SKM-1 (cell line): ENCODE measurements at regions not wholly inside any gene's neighbourhood (a gene's known extent, or its start where the extent isn't known, plus 50 kb on each side); places are given as distances from the start of the nearest gene placed in this dataset.
"Not testable (repeated sequence)": the region's sequence is repeated elsewhere in the genome, so short reads cannot be mapped to it uniquely, and the experiment has no call there.

Experiments
- DNase-seq: peaks from one replicate; lab custom pipeline; 2025; ENCODE audit not compliant: unreplicated experiment; lab: John Stamatoyannopoulos, UW

DNA sequence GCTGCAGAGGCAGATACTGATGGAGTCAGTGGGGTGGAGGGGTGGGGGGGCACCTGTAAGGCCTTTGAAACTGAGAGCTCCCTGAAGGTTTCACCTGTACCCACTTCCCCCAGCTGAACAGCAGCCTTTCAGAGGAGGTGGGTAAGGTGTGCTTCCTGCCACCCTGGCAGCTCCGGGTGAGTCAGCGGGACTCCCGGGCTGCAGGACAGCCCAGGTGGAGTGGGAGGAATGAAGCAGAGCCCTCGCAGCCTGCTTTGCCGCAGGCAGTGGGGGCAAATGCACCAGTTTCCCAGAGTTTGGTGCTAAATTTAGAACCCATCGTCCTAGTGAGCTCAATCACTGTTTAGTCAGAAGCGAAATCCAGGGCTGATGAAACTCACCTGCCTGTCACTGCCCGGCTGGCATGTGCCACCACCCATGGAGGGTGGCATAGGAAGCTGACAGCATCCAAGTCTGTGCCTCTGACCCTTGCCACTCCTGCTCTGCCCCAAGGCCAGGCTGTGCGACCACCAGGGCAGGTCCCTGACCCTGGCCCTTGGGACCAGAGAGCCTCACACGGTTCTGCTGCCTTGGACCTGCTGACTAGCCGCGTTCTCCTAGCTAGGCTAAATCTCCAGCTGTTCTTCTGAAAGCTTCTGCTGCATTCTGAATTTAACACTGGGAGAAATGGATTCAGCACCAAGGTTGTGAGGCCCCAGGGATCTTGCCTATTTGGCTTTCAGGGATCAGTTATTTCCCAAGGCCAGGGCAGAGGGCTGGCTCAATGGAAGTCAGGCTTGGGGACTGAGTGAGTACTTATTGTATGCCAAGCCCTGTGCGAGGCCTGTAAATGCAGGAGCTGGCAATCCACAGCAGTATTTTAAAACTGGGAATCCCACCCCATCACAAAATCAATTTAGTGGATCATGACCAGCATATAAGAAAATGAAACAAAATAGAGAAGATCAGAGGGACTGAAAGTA, 67.3 kb upstream of the RASGRF1 start:
- no peak for DNase-seq

DNA sequence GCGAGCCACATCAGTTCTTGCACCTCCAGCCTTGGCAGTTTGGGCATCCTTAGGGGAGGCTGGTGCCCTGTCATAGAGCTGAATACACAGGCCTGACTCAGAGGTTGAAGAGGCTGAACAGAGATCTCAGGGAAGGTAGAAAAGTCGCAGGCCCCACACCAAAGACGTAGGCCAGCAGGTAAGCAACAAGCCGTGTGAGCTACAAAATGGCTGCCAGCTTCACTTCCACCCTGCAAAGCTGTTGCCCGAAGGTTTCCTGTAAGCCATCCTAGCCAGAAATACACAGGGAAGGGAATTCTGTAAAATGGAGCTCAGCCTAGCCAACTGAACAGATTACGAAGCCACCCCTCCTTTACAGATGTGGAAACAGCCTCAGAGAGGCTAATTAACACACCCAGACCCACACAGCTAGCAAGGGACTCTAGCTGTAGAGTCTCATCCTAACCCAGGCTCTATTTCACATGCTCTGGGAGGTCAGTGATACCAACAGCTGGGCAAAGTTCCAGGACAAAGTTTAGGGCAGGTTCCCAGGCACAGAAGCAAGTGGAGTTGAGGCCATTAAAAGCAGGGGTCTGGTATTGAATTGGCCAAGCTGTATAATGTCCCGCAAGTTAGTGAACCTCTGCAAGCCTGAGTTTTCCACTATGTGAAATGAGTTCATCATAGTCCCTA, 66.3 kb upstream of the RASGRF1 start:
- DNase-seq = no peak

DNA sequence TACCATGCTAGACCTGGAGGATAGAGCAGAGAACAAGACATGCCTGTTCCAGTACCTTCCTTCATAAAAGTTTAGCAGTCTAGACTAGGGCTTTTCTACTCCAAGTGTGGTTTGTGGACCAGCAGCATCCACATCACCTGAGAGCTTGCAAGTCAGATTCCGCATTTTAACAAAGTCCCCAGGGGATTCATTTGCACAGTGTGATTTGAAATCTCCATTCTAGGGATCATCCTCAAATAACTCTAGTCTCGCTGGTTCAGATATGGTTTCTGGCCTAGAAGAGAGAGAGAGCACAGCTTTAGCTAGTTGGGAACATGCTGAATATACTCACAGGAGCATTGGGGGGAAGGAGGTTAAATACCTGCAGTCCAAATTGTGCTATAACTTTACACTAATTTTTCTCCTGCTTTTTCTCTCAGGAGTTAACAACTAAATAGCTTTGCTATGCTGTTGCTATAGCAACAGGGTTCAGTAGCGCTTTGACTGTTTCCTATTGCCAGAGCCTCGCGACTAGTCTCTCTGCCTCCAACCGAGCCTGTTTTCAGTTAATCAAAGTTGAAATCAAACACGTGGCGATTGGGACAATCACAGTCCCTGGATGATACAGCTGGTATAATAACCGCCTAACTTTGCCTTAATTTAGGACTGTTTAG, 64.0 kb upstream of the RASGRF1 start:
- no peak for DNase-seq

DNA sequence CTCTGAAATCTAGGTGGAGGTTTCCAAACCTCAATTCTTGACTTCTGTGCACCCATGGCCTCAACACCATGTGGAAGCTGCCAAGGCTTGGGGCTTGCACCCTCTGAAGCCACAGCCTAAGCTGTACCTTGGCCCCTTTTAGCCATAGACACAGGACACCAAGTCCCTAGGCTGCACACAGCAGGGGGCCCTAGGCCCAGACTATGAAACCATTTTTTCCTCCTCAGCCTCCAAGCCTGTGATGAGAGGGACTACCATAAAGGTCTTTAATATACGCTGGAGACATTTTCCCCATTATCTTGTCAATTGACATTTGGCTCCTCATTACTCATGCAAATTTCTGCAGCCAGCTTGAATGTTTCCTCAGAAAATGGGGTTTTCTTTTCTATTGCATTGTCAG, 53.7 kb upstream of the RASGRF1 start:
- not testable (repeated sequence) for DNase-seq

- no peak for DNase-seq
Measured at GRCh38 chr15:79140846-79141570, 50.4 kb upstream of the RASGRF1 start.
